HG02798 (cell line): ENCODE measurements at regions not wholly inside any gene's neighbourhood (a gene's known extent, or its start where the extent isn't known, plus 50 kb on each side); places are given as distances from the start of the nearest gene placed in this dataset.

Experiments
- ATAC-seq: cut with Tn5 transposase; IDR thresholded peaks from one replicate; pipeline ENCODE4 v1.9.1; 2021; ENCODE audit warnings: mild to moderate bottlenecking; ENCODE audit not compliant: unreplicated experiment, poor library complexity

- ATAC-seq, result no peak
Measured at GRCh38 chr9:99391937-99392594, 170.0 kb downstream of the SEC61B start.

- no peak for ATAC-seq
Measured at GRCh38 chr9:99392986-99393385, 170.9 kb downstream of the SEC61B start.

GRCh38 chr9:99393993-99394392, 171.9 kb downstream of the SEC61B start:
- no peak for ATAC-seq

DNA sequence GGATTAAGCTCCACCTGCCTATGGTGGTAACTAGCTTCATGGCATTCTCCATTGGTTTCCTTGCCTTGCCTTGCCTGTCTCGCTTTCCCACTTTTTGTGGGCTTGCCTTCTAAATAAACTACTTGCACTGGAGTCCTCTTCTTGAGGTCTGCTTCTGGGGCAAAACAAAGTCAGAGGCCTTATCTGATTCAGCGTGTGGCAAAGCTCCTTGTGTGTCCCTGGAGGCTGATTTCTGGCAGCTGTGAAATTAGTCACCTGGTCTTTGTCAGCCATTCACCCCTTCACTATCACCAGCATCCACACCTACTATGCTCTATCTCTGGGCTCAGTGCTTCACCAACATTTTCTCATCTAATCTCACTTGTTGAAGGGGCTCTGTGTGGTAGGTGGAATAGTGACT, 176.2 kb downstream of the SEC61B start:
- ATAC-seq, result no peak

GRCh38 chr9:99399474-99399873, 177.4 kb downstream of the SEC61B start:
- no peak for ATAC-seq

DNA sequence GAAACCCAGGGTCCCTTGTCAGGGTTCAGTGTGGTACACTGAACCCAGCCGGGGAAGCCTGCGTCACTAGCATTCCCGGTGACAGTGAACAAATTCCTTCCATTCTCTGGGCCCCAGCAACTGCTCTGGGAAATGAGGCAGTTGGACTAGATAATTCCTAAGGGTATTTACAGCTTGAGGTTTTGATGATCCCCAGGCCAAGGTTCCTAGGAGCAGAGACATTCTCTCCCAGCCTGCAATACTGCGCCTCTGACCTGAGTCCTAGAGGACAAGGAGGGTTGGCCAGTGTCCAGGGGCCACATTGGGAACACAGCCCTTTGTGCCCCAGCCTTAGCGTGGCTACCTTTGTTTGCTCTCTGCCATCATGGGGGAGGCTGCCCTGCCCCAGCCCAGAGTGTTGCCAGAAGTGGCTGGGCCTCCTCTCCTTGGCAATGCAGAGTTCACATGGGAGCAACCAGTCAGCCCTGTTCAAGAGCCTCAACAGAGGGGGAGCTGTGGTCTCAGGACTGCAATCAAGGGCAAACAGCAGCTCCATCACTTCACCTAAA, 178.2 kb downstream of the SEC61B start:
- no peak for ATAC-seq

DNA sequence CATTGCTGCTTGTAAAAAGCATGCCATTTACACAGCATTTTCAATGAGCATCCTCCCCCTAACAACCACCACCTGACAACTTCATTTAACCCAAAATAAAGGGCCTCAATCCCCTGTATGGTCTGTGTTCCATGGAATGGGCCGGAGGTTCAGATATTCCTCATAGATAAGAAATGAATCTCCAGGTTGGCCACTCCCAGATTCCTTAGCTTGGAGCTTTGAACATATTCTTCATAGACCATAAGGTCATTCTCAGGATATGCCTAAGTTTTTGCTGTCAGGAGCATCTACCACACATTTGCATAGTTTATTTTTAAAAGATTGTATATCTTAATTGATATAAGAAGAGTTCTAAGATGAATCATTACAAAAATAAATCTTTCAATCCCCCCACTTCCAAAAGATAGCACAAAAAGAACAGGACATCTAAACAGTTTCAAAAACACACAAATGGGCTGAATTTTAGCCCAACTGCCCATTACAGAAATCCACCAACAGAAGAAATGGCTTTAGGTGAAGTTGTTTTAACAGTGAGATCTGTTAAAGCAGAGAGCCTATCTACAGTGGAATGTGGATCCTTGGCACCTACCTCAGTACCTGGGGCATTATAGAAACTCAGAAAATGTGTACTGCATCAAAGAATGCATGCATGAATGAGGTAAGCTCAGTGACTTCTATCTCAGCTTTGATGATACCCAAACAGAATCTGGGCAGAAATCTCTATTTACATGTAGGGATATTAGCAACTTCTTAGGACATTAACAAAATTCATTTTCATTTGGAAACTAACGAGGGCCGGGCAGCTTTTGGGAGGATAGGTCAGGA, 179.8 kb downstream of the SEC61B start:
- no peak for ATAC-seq

DNA sequence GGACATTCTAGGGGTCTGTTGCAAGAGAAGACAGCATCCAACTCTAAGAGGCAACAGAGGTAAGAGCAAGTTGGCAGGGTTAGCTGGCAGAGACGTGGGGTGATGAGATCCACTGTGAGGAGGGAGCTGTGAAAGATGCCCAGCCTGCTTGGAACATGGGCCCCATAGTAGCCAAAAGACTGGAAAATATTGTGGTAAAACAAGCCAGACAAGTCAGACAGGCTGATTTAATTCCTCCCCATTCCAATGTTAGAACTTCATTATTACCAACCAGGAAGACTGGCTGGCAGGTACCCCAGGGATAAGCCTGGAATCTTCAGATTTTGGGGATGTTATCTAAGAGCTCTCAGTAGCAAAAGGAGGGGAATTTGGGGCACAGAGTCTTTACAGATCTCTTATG, 181.3 kb downstream of the SEC61B start:
- no peak for ATAC-seq

DNA sequence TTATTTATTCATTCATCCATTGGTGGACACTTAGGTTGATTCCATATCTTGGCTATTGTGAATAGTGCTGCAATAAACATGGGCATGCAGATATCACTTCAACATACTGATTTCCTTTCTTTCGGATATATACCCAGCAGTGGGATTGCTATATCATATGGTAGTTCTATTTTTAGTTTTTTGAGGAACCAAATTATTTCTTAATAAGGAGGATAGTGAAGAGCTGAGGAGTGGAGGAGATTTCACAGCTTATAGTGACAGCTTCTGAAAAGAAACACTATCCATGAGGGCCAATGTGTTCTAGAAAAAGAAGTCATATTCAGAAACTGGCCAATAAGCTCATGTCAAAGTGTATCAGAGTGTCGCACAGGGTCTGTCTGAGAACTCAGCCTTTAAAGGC, 183.3 kb downstream of the SEC61B start:
- no peak for ATAC-seq

DNA sequence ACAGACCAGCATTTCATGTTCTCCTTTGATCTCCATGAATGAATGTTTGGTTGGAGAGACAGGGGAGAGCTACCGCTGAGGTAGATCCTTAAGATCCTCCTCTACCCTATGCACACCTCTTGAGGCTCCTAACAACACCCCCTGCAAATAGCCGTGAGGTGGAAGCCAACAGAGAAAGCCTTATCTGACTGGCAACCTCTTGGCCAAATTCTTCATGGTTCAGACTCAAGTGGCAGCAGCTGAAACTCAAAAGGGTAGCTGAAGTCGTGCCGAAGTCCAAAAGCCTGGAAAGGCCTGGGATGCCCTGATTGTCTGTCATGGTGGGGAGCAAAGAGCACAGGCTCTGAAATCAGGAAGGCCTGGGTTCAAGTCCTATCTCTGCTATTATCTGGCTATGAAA, 184.9 kb downstream of the SEC61B start:
- ATAC-seq, result no peak

DNA sequence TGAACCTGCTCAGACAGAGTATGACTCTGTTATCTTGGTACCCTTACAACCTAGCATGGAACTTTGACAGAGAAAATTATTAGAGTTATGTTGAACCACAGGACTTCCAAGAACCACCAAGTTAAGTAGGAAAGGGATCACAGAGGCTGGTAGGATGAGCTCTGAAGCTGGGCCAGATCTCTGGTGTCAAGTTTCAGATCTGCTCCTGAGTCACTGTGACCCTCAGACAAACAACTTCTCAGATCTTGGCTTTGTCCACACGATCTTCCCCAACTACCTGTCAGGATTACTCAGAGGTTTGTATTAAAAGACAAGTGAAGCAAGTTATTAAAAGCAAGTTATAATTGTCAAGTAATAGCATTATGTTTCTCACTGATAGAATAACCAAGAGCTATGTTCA, 189.0 kb downstream of the SEC61B start:
- ATAC-seq, result no peak

GRCh38 chr9:99411479-99412115, 189.5 kb downstream of the SEC61B start:
- no peak for ATAC-seq

DNA sequence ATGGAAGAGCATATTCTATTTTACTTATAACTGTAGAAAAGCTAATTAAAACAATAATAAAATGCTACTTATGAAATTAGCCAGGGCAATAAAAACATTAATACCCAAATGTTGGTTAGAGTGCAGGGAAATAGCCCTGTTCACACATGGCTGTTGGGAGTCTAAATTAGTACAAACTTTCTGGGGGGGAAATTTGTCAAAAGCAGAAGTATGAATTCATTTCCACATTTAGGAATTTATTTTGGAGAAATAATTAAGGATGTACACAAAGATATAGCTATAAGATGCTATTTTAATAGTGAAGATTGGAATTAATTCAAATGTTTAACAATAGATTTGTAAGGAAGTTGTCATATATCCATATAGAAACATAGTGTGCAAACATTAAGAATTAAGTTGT, 190.5 kb downstream of the SEC61B start:
- no peak for ATAC-seq

GRCh38 chr9:99414321-99414720, 192.2 kb downstream of the SEC61B start:
- no peak for ATAC-seq

GRCh38 chr9:99415606-99416005, 193.5 kb downstream of the SEC61B start:
- ATAC-seq, result no peak

- ATAC-seq, result no peak
Measured at GRCh38 chr9:99416007-99416406, 193.9 kb downstream of the SEC61B start.

DNA sequence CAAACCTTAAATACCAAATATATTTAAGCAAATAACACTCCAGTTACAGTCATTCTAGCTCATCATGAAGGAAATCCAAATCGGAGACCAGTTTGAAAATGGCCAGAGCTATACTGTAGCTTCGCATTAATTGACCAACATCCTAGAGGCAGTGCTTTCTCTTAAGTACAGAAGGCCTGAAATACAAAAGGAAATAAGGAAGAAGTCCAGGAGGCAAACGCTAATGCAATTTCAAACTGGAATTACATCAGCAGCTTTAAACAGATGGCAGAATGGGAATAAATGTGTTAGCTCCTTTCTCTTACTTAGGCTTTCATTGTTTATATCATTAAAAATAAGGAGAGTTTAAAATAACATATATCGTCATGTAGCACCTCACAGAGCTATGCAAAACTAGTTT, 197.0 kb downstream of the SEC61B start:
- ATAC-seq, result no peak

- no peak for ATAC-seq
Measured at GRCh38 chr9:99421369-99421768, 199.3 kb downstream of the SEC61B start.

- no peak for ATAC-seq
Measured at GRCh38 chr9:99425124-99425523, 203.0 kb downstream of the SEC61B start.

GRCh38 chr9:99425923-99426842, 204.1 kb downstream of the SEC61B start:
- ATAC-seq, result no peak
